ENCODE measurements at regions not wholly inside any gene's neighbourhood (a gene's known extent, or its start where the extent isn't known, plus 50 kb on each side); places are given as distances from the start of the nearest gene placed in this dataset.

GRCh38 chr5:136458481-136458880 is 93.1 kb upstream of the TRPC7 start:
- H4K20me1 ChIP-seq (ENCODE audit: insufficient read depth, low read length) = no peaks in the 10 kb centered on the region
- H3K9me3 ChIP-seq (ENCODE audit: insufficient read depth, low read length, severe bottlenecking) = no peaks in the 10 kb centered on the region
- no peak overlapping the region for H3K4me3 ChIP-seq (ENCODE audit: low read depth in 1 of 2, low read length in 2 of 2)
- no peaks in the 10 kb centered on the region for H3K36me3 ChIP-seq (ENCODE audit: insufficient read depth, low read length)
- peaks cover 2% of the 10 kb centered on the region for H3K27me3 ChIP-seq (ENCODE audit: insufficient read depth, low read length, poor library complexity)
- no peak overlapping the region for H2AFZ ChIP-seq (ENCODE audit: low read depth, low read length)
- no peak for ATAC-seq (ENCODE audit: insufficient read depth, low read depth)
- H3K79me2 ChIP-seq (ENCODE audit: insufficient read depth, low read length) = no peaks in the 10 kb centered on the region
- H3K27ac ChIP-seq (ENCODE audit: low read length) = no peak overlapping the region
- H3K9ac ChIP-seq (ENCODE audit: low read depth, low read length) = no peak overlapping the region
- no peaks in the 10 kb centered on the region for H3K4me1 ChIP-seq (ENCODE audit: insufficient read depth, low read length)
- DNase-seq = no peak
- no peak overlapping the region for H3K4me2 ChIP-seq (ENCODE audit: insufficient read depth, low read length)
- TF ChIP-seq CTCF (IDR thresholded peaks at IDR 0.05; ENCODE audit: borderline replicate concordance, extremely low read depth, low read length, poor library complexity, severe bottlenecking) (no peak), EZH2 (IDR thresholded peaks at IDR 0.05; ENCODE audit: borderline replicate concordance, low read depth, low read length, severe bottlenecking) (no peak)

GRCh38 chr5:136457390-136458013 is 92.2 kb upstream of the TRPC7 start:
- H3K4me2 ChIP-seq (ENCODE audit: insufficient read depth, low read length) = no peak overlapping the region
- no peak overlapping the region for H2AFZ ChIP-seq (ENCODE audit: low read depth, low read length)

GRCh38 chr5:136455409-136455808 is 90.1 kb upstream of the TRPC7 start:
- no peak overlapping the region for H3K27ac ChIP-seq (ENCODE audit: low read length)
- no peaks in the 10 kb centered on the region for H3K4me1 ChIP-seq (ENCODE audit: insufficient read depth, low read length)
- H2AFZ ChIP-seq (ENCODE audit: low read depth, low read length) = no peak overlapping the region
- TF ChIP-seq CTCF (IDR thresholded peaks at IDR 0.05; ENCODE audit: borderline replicate concordance, extremely low read depth, low read length, poor library complexity, severe bottlenecking) (no peak), EZH2 (IDR thresholded peaks at IDR 0.05; ENCODE audit: borderline replicate concordance, low read depth, low read length, severe bottlenecking) (no peak)
- no peaks in the 10 kb centered on the region for H3K36me3 ChIP-seq (ENCODE audit: insufficient read depth, low read length)
- H3K9me3 ChIP-seq (ENCODE audit: insufficient read depth, low read length, severe bottlenecking) = no peaks in the 10 kb centered on the region
- H3K4me2 ChIP-seq (ENCODE audit: insufficient read depth, low read length) = no peak overlapping the region
- ATAC-seq (ENCODE audit: insufficient read depth, low read depth) (no peak), DNase-seq (no peak)
- H3K4me3 ChIP-seq (ENCODE audit: low read depth in 1 of 2, low read length in 2 of 2) = no peak overlapping the region
- no peaks in the 10 kb centered on the region for H3K79me2 ChIP-seq (ENCODE audit: insufficient read depth, low read length)
- no peak overlapping the region for H3K9ac ChIP-seq (ENCODE audit: low read depth, low read length)
- H3K27me3 ChIP-seq (ENCODE audit: insufficient read depth, low read length, poor library complexity) = no peaks in the 10 kb centered on the region
- no peaks in the 10 kb centered on the region for H4K20me1 ChIP-seq (ENCODE audit: insufficient read depth, low read length)

More at GRCh38 chr5:136457390-136458013, 92.2 kb upstream of the TRPC7 start:
- ATAC-seq (ENCODE audit: insufficient read depth, low read depth) (no peak), DNase-seq (no peak)
- TF ChIP-seq EZH2 (IDR thresholded peaks at IDR 0.05; ENCODE audit: borderline replicate concordance, low read depth, low read length, severe bottlenecking) (no peak), CTCF (IDR thresholded peaks at IDR 0.05; ENCODE audit: borderline replicate concordance, extremely low read depth, low read length, poor library complexity, severe bottlenecking) (no peak)
- Histone ChIP-seq H3K4me3 (ENCODE audit: low read depth in 1 of 2, low read length in 2 of 2) (no peak overlapping the region), H3K79me2 (ENCODE audit: insufficient read depth, low read length) (no peaks in the 10 kb centered on the region), H3K9ac (ENCODE audit: low read depth, low read length) (no peak overlapping the region), H3K27me3 (ENCODE audit: insufficient read depth, low read length, poor library complexity) (peaks cover 2% of the 10 kb centered on the region), H3K27ac (ENCODE audit: low read length) (no peak overlapping the region), H3K4me1 (ENCODE audit: insufficient read depth, low read length) (no peaks in the 10 kb centered on the region), H4K20me1 (ENCODE audit: insufficient read depth, low read length) (no peaks in the 10 kb centered on the region), H3K9me3 (ENCODE audit: insufficient read depth, low read length, severe bottlenecking) (no peaks in the 10 kb centered on the region), H3K36me3 (ENCODE audit: insufficient read depth, low read length) (no peaks in the 10 kb centered on the region)

All from DND-41 (cell line).